ENCODE measurements at regions not wholly inside any gene's neighbourhood (a gene's known extent, or its start where the extent isn't known, plus 50 kb on each side); places are given as distances from the start of the nearest gene placed in this dataset.

GRCh38 chr2:53275743-53276142 is 491.9 kb upstream of the CHAC2 start:
- Mint-ChIP-seq H3K27me3 (no peaks in the 10 kb centered on the region), H3K4me3 (no peak overlapping the region), H3K4me1 (no peaks in the 10 kb centered on the region), H3K9me3 (peaks cover 2 to 4% (median 3%) of the 10 kb centered on the region in 3 donors), H3K27ac (no peak overlapping the region), H3K36me3 (no peaks in the 10 kb centered on the region)

GRCh38 chr2:53268626-53269025 is 499.0 kb upstream of the CHAC2 start:
- Mint-ChIP-seq H3K27me3 (no peaks in the 10 kb centered on the region), H3K4me1 (no peaks in the 10 kb centered on the region), H3K27ac (no peak overlapping the region), H3K36me3 (no peaks in the 10 kb centered on the region), H3K4me3 (no peak overlapping the region), H3K9me3 (peaks cover 0 to 3% (median 2%) of the 10 kb centered on the region in 3 donors)

GRCh38 chr2:53268086-53268485 is 499.5 kb upstream of the CHAC2 start:
- no peak overlapping the region for H3K4me3 Mint-ChIP-seq
- H3K27me3 Mint-ChIP-seq, result no peaks in the 10 kb centered on the region
- no peaks in the 10 kb centered on the region for H3K36me3 Mint-ChIP-seq
- no peak overlapping the region for H3K27ac Mint-ChIP-seq
- H3K4me1 Mint-ChIP-seq, result no peaks in the 10 kb centered on the region
- peaks cover 0 to 3% (median 2%) of the 10 kb centered on the region in 3 donors for H3K9me3 Mint-ChIP-seq

- no peak overlapping the region for H3K27ac Mint-ChIP-seq
- H3K4me1 Mint-ChIP-seq, result no peaks in the 10 kb centered on the region
- no peaks in the 10 kb centered on the region for H3K36me3 Mint-ChIP-seq
- H3K9me3 Mint-ChIP-seq, result peaks cover 0 to 4% (median 0%) of the 10 kb centered on the region in 3 donors
- H3K4me3 Mint-ChIP-seq, result no peak overlapping the region
- no peaks in the 10 kb centered on the region for H3K27me3 Mint-ChIP-seq
Observed at GRCh38 chr2:53265544-53266299, 501.9 kb upstream of the CHAC2 start.

GRCh38 chr2:53260568-53260967 is 507.0 kb upstream of the CHAC2 start:
- H3K27ac Mint-ChIP-seq, result no peak overlapping the region
- no peak overlapping the region for H3K4me3 Mint-ChIP-seq
- H3K27me3 Mint-ChIP-seq, result no peaks in the 10 kb centered on the region
- H3K9me3 Mint-ChIP-seq, result peaks cover 0 to 8% (median 0%) of the 10 kb centered on the region in 3 donors
- no peaks in the 10 kb centered on the region for H3K36me3 Mint-ChIP-seq
- H3K4me1 Mint-ChIP-seq, result no peaks in the 10 kb centered on the region

- no peaks in the 10 kb centered on the region for H3K4me1 Mint-ChIP-seq
- H3K4me3 Mint-ChIP-seq, result no peak overlapping the region
- no peak overlapping the region for H3K27ac Mint-ChIP-seq
- H3K36me3 Mint-ChIP-seq, result no peaks in the 10 kb centered on the region
- H3K9me3 Mint-ChIP-seq, result peaks cover 0 to 8% (median 0%) of the 10 kb centered on the region in 3 donors
- no peaks in the 10 kb centered on the region for H3K27me3 Mint-ChIP-seq
Observed at GRCh38 chr2:53259395-53260009, 508.1 kb upstream of the CHAC2 start.

- Mint-ChIP-seq H3K27ac (no peak overlapping the region), H3K9me3 (peaks cover 0 to 5% (median 0%) of the 10 kb centered on the region in 3 donors), H3K4me1 (no peaks in the 10 kb centered on the region), H3K27me3 (no peaks in the 10 kb centered on the region), H3K36me3 (no peaks in the 10 kb centered on the region), H3K4me3 (no peak overlapping the region)
Observed at GRCh38 chr2:53257287-53257686, 510.3 kb upstream of the CHAC2 start.

GRCh38 chr2:53253244-53253643 is 514.4 kb upstream of the CHAC2 start:
- no peak overlapping the region for H3K27ac Mint-ChIP-seq
- peaks cover 0 to 2% (median 0%) of the 10 kb centered on the region in 3 donors for H3K9me3 Mint-ChIP-seq
- H3K27me3 Mint-ChIP-seq, result no peaks in the 10 kb centered on the region
- no peaks in the 10 kb centered on the region for H3K36me3 Mint-ChIP-seq
- no peaks in the 10 kb centered on the region for H3K4me1 Mint-ChIP-seq
- H3K4me3 Mint-ChIP-seq, result no peak overlapping the region

GRCh38 chr2:53252115-53252514 is 515.5 kb upstream of the CHAC2 start:
- H3K27me3 Mint-ChIP-seq, result no peaks in the 10 kb centered on the region

GRCh38 chr2:53247956-53248735 is 519.5 kb upstream of the CHAC2 start:
- Mint-ChIP-seq H3K27me3 (no peaks in the 10 kb centered on the region), H3K27ac (no peak overlapping the region), H3K9me3 (peaks cover 0 to 2% (median 0%) of the 10 kb centered on the region in 3 donors), H3K36me3 (no peaks in the 10 kb centered on the region), H3K4me1 (no peaks in the 10 kb centered on the region), H3K4me3 (no peak overlapping the region)

More at GRCh38 chr2:53252115-53252514, 515.5 kb upstream of the CHAC2 start:
- no peak overlapping the region for H3K27ac Mint-ChIP-seq
- H3K36me3 Mint-ChIP-seq, result no peaks in the 10 kb centered on the region
- no peaks in the 10 kb centered on the region for H3K4me1 Mint-ChIP-seq
- H3K9me3 Mint-ChIP-seq, result peaks cover 0 to 2% (median 0%) of the 10 kb centered on the region in 3 donors
- no peak overlapping the region for H3K4me3 Mint-ChIP-seq

- H3K4me3 Mint-ChIP-seq, result no peak overlapping the region
- H3K36me3 Mint-ChIP-seq, result no peaks in the 10 kb centered on the region
- H3K27me3 Mint-ChIP-seq, result no peaks in the 10 kb centered on the region
- no peaks in the 10 kb centered on the region for H3K4me1 Mint-ChIP-seq
- H3K27ac Mint-ChIP-seq, result no peak overlapping the region
- peaks cover 0 to 4% (median 2%) of the 10 kb centered on the region in 3 donors for H3K9me3 Mint-ChIP-seq
Observed at GRCh38 chr2:53243430-53243829, 524.2 kb upstream of the CHAC2 start.

- H3K27ac Mint-ChIP-seq, result no peak overlapping the region
- peaks cover 0 to 4% (median 2%) of the 10 kb centered on the region in 3 donors for H3K9me3 Mint-ChIP-seq
- no peaks in the 10 kb centered on the region for H3K36me3 Mint-ChIP-seq
Observed at GRCh38 chr2:53242090-53242489, 525.5 kb upstream of the CHAC2 start.

GRCh38 chr2:53235836-53236582 is 531.6 kb upstream of the CHAC2 start:
- H3K9me3 Mint-ChIP-seq, result no peaks in the 10 kb centered on the region
- H3K27ac Mint-ChIP-seq, result no peak overlapping the region
- H3K4me3 Mint-ChIP-seq, result no peak overlapping the region
- H3K36me3 Mint-ChIP-seq, result no peaks in the 10 kb centered on the region
- H3K27me3 Mint-ChIP-seq, result no peaks in the 10 kb centered on the region
- no peaks in the 10 kb centered on the region for H3K4me1 Mint-ChIP-seq

More at GRCh38 chr2:53242090-53242489, 525.5 kb upstream of the CHAC2 start:
- no peaks in the 10 kb centered on the region for H3K4me1 Mint-ChIP-seq
- no peak overlapping the region for H3K4me3 Mint-ChIP-seq
- H3K27me3 Mint-ChIP-seq, result no peaks in the 10 kb centered on the region

GRCh38 chr2:53234548-53234903 is 533.1 kb upstream of the CHAC2 start:
- Mint-ChIP-seq H3K27me3 (no peaks in the 10 kb centered on the region), H3K4me3 (no peak overlapping the region), H3K27ac (peak overlapping the region in 1 of 3 donors; percentile 1), H3K9me3 (no peaks in the 10 kb centered on the region), H3K4me1 (no peaks in the 10 kb centered on the region), H3K36me3 (no peaks in the 10 kb centered on the region)

Measured in IgD-negative memory B cell (primary cell).